Chondrocyte (in vitro differentiated cells): ENCODE measurements at regions not wholly inside any gene's neighbourhood (a gene's known extent, or its start where the extent isn't known, plus 50 kb on each side); places are given as distances from the start of the nearest gene placed in this dataset.

Source experiments
- DNase-seq: peaks from one replicate; pipeline ENCODE4 v3.0.0; 2021; ENCODE audit warnings: mixed read lengths, low spot score
- H3K27ac Mint-ChIP-seq: one replicate; pipeline ENCODE4 v1.8.0; 2021; ENCODE audit warnings: mild to moderate bottlenecking, moderate library complexity, mixed read lengths; ENCODE audit not compliant: unreplicated experiment
- H3K27me3 Mint-ChIP-seq: 2 replicates; pipeline ENCODE4 v1.8.0; 2021; ENCODE audit warnings: low read depth, mixed read lengths
- H3K36me3 Mint-ChIP-seq: 2 replicates; pipeline ENCODE4 v1.8.0; 2021; ENCODE audit warnings: low read depth, mixed read lengths
- H3K4me1 Mint-ChIP-seq: 2 replicates; pipeline ENCODE4 v1.8.0; 2021; ENCODE audit warnings: low read depth, mild to moderate bottlenecking, mixed read lengths
- H3K4me3 Mint-ChIP-seq: one replicate; pipeline ENCODE4 v1.8.0; 2021; ENCODE audit warnings: mild to moderate bottlenecking, moderate library complexity, mixed read lengths; ENCODE audit not compliant: unreplicated experiment
- H3K9me3 Mint-ChIP-seq: 2 replicates; pipeline ENCODE4 v1.8.0; 2021; ENCODE audit warnings: low read depth, mixed read lengths
- TF ChIP-seq, protein P1 (sequence below): fragments of 200-600 bp; sonication (generic); IDR thresholded peaks from 2 replicates; pipeline ENCODE4 v1.5.0; 2021; ENCODE audit warnings: antibody characterized with exemption, mild to moderate bottlenecking, moderate library complexity

GRCh38 chr9:84593352-84593751 is 76.2 kb upstream of the NTRK2 start:
- Mint-ChIP-seq H3K36me3 (no peaks in the 10 kb centered on the region), H3K4me1 (no peaks in the 10 kb centered on the region), H3K4me3 (no peak overlapping the region), H3K9me3 (peaks cover 3% of the 10 kb centered on the region), H3K27ac (no peak overlapping the region), H3K27me3 (peaks cover 13% of the 10 kb centered on the region)
- no peak for DNase-seq
- TF ChIP-seq, protein P1, sequence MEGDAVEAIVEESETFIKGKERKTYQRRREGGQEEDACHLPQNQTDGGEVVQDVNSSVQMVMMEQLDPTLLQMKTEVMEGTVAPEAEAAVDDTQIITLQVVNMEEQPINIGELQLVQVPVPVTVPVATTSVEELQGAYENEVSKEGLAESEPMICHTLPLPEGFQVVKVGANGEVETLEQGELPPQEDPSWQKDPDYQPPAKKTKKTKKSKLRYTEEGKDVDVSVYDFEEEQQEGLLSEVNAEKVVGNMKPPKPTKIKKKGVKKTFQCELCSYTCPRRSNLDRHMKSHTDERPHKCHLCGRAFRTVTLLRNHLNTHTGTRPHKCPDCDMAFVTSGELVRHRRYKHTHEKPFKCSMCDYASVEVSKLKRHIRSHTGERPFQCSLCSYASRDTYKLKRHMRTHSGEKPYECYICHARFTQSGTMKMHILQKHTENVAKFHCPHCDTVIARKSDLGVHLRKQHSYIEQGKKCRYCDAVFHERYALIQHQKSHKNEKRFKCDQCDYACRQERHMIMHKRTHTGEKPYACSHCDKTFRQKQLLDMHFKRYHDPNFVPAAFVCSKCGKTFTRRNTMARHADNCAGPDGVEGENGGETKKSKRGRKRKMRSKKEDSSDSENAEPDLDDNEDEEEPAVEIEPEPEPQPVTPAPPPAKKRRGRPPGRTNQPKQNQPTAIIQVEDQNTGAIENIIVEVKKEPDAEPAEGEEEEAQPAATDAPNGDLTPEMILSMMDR, result no peak

DNA sequence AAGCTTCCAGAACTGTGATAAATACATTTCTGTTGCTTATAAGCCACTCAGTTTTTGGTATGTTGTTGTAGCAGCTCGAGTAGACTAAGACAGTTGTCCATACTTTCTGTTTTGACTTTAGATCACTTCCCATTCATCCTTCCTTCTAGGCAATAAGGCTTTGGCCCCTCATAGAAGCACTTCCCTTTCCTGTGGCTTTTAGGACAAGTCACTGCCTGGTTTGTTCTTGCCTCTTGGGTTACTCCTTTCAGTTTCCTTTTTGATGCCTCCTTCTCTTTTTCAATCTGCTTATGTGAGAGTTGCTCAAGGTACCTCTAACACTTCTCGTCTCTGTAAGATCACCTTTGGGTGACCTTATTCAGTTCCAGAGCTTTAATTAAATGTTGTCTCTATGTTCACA is 72.4 kb upstream of the NTRK2 start:
- Mint-ChIP-seq H3K36me3 (no peaks in the 10 kb centered on the region), H3K27ac (no peak overlapping the region), H3K4me3 (no peak overlapping the region), H3K4me1 (no peaks in the 10 kb centered on the region), H3K9me3 (peaks cover 3% of the 10 kb centered on the region), H3K27me3 (peaks cover 14% of the 10 kb centered on the region)
- TF ChIP-seq, protein P1, result no peak
- no peak for DNase-seq

- Mint-ChIP-seq H3K27me3 (peaks cover 18% of the 10 kb centered on the region), H3K4me1 (no peaks in the 10 kb centered on the region), H3K27ac (no peak overlapping the region), H3K9me3 (peaks cover 3% of the 10 kb centered on the region), H3K36me3 (no peaks in the 10 kb centered on the region), H3K4me3 (no peak overlapping the region)
- no peak for DNase-seq
- TF ChIP-seq, protein P1, result no peak
Measured at GRCh38 chr9:84598921-84599636, 70.5 kb upstream of the NTRK2 start.

- Mint-ChIP-seq H3K36me3 (no peaks in the 10 kb centered on the region), H3K27me3 (peaks cover 20% of the 10 kb centered on the region), H3K4me1 (no peaks in the 10 kb centered on the region), H3K9me3 (peaks cover 3% of the 10 kb centered on the region), H3K4me3 (no peak overlapping the region), H3K27ac (no peak overlapping the region)
- DNase-seq, result no peak
- TF ChIP-seq, protein P1, result no peak
Measured at GRCh38 chr9:84600739-84601138, 68.8 kb upstream of the NTRK2 start.

DNA sequence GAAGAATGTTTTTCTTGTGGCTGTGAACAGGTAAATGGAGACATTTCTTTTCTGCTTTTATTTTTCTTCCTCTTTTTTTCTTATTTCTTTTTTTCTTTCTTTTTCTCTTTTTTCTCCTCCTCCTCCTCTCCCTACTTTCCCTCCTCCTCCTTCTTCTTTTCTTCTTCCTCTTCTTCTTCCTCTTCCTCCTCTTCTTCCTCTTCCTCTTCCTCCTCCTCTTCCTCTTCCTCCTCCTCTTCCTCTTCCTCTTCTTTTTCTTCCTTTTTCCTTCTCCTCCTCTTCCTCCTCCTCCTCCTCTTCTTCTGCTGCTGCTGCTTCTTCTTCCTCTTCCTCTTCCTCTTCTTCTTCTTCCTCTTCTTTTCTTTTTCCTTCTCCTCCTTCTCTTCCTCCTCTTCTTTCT is 65.3 kb upstream of the NTRK2 start:
- H3K36me3 Mint-ChIP-seq, result no peaks in the 10 kb centered on the region
- H3K9me3 Mint-ChIP-seq, result peaks cover 2% of the 10 kb centered on the region
- no peak for DNase-seq
- H3K27me3 Mint-ChIP-seq, result peaks cover 9% of the 10 kb centered on the region
- no peaks in the 10 kb centered on the region for H3K4me1 Mint-ChIP-seq
- H3K27ac Mint-ChIP-seq, result no peak overlapping the region
- TF ChIP-seq, protein P1, result no peak
- H3K4me3 Mint-ChIP-seq, result no peak overlapping the region
